HCT116 (cell line): ENCODE measurements at regions not wholly inside any gene's neighbourhood (a gene's known extent, or its start where the extent isn't known, plus 50 kb on each side); places are given as distances from the start of the nearest gene placed in this dataset.

Experiments
- ATAC-seq: fragments of 200-7000 bp; cut with Tn5 transposase; 2 replicates; pipeline ENCODE4 v1.9.1; 2020; ENCODE audit warnings: mild to moderate bottlenecking, moderate library complexity
- BruUV-seq: library from RNA; stranded (reverse); fragments of 400-500 nt; replicated peaks from 2 replicates; lab custom pipeline; 2021; lab: Mats Ljungman, UMichigan
- CTCF ChIA-PET: fragments of 300-600 bp; sonication (Branson Sonifier 250); formaldehyde crosslinking; loops from one replicate; lab custom pipeline; 2021; ENCODE audit warnings: antibody characterized with exemption; lab: Charles Lee
- POLR2A ChIA-PET: fragments of 300-600, 350-600 bp; sonication (Branson Sonifier 250); formaldehyde crosslinking; loops from one replicate; lab custom pipeline; 2021; ENCODE audit warnings: antibody characterized with exemption; lab: Charles Lee
- RAD21 ChIA-PET, 2 experiments: fragments of 300-600 bp; sonication (Branson Sonifier 250); formaldehyde crosslinking; loops; one replicate each; lab custom pipeline; 2023; ENCODE audit warnings: low total read pairs in 2 of 2; ENCODE audit not compliant: uncharacterized antibody in 2 of 2, unreplicated experiment in 2 of 2, low non-redundant PET in 1 of 2; lab: Charles Lee
- DNase-seq: peaks from one replicate; pipeline ENCODE4 v3.0.0-alpha.2; 2010; ENCODE audit warnings: low read depth, low spot score
- H2AFZ ChIP-seq: fragments of 200-600 bp; shearing (Covaris generic), sonication (generic); 2 replicates; pipeline ENCODE4 v1.6.1; 2017; ENCODE audit warnings: low read depth, mixed run types, mixed read lengths, antibody characterized with exemption, low read length; ENCODE audit not compliant: poor library complexity, severe bottlenecking
- H3K27ac ChIP-seq: 2 replicates; pipeline ENCODE4 v1.5.1; 2012; ENCODE audit warnings: low read depth, low read length
- H3K27me3 ChIP-seq: fragments of 200-600 bp; sonication (generic); 2 replicates; pipeline ENCODE4 v1.6.1; 2016; ENCODE audit warnings: mixed run types, low read length, mixed read lengths; ENCODE audit not compliant: insufficient read depth
- H3K36me3 ChIP-seq, 2 experiments: fragments of 200-500 bp in 1 of 2; fragments of 200-600 bp in 1 of 2; sonication (Bioruptor generic) in 1 of 2; sonication (generic) in 1 of 2; 2 replicates each; pipeline versions ENCODE4 v1.5.1 to v1.6.1; 2014 to 2016; ENCODE audit warnings: low read length in 2 of 2, inconsistent platforms in 1 of 2, mixed read lengths in 1 of 2, mixed run types in 1 of 2; ENCODE audit not compliant: insufficient read depth in 2 of 2, control insufficient read depth in 1 of 2
- H3K4me1 ChIP-seq, 2 experiments: fragments of 200-600 bp in 1 of 2; sonication (generic) in 1 of 2; 2 replicates each; pipeline versions ENCODE4 v1.5.1 to v1.6.1; 2012 to 2017; ENCODE audit warnings: low read length in 2 of 2, inconsistent platforms in 1 of 2, mild to moderate bottlenecking in 1 of 2, mixed read lengths in 1 of 2, mixed run types in 1 of 2, moderate library complexity in 1 of 2; ENCODE audit not compliant: insufficient read depth in 2 of 2, control insufficient read depth in 1 of 2
- H3K4me2 ChIP-seq: fragments of 200-600 bp; sonication (generic); 2 replicates; pipeline ENCODE4 v1.6.1; 2017; ENCODE audit warnings: mixed run types, low read length, mixed read lengths
- H3K4me3 ChIP-seq, 2 experiments: fragments of 200-600 bp in 1 of 2; sonication (generic) in 1 of 2; replicated peaks in 1 of 2; 2 replicates each; pipeline ENCODE4 v1.5.1; 2011 to 2016; ENCODE audit warnings: low read length in 2 of 2, control low read depth in 1 of 2, low read depth in 1 of 2, mild to moderate bottlenecking in 1 of 2, mixed read lengths in 1 of 2, mixed run types in 1 of 2
- H3K79me2 ChIP-seq: fragments of 200-600 bp; sonication (generic); 2 replicates; pipeline ENCODE4 v1.6.1; 2017; ENCODE audit warnings: mild to moderate bottlenecking, mixed run types, low read length, moderate library complexity, mixed read lengths; ENCODE audit not compliant: insufficient read depth
- H3K9ac ChIP-seq: fragments of 200-600 bp; sonication (generic); 2 replicates; pipeline ENCODE4 v1.6.1; 2016; ENCODE audit warnings: low read length, mixed read lengths
- H3K9me2 ChIP-seq: fragments of 200-600 bp; sonication (generic), shearing (Covaris generic); 2 replicates; pipeline ENCODE4 v1.6.1; 2017; ENCODE audit warnings: mixed run types, mild to moderate bottlenecking, moderate library complexity; ENCODE audit not compliant: insufficient read depth
- H3K9me3 ChIP-seq, 2 experiments: fragments of 200-500 bp in 1 of 2; fragments of 200-600 bp in 1 of 2; sonication (Bioruptor generic) in 1 of 2; sonication (generic) in 1 of 2; 2 replicates each; pipeline ENCODE4 v1.6.1; 2014 to 2017; ENCODE audit warnings: low read length in 2 of 2, mixed read lengths in 2 of 2, inconsistent platforms in 1 of 2, low read depth in 1 of 2, mild to moderate bottlenecking in 1 of 2, mixed run types in 1 of 2, moderate library complexity in 1 of 2; ENCODE audit not compliant: control insufficient read depth in 1 of 2, insufficient read depth in 1 of 2
- H4K20me1 ChIP-seq: fragments of 200-600 bp; sonication (generic), shearing (Covaris generic); 2 replicates; pipeline ENCODE4 v1.6.1; 2017; ENCODE audit warnings: mixed run types, mild to moderate bottlenecking, moderate library complexity; ENCODE audit not compliant: insufficient read depth
- ATF3 ChIP-seq: IDR thresholded peaks from 2 replicates; pipeline ENCODE4 v1.6.1; 2012
- CBX3 ChIP-seq: IDR thresholded peaks from 2 replicates; pipeline ENCODE4 v1.6.1; 2012; ENCODE audit warnings: low read depth
- CEBPB ChIP-seq: IDR thresholded peaks from 2 replicates; pipeline ENCODE4 v1.6.1; 2012; ENCODE audit warnings: low read depth
- ELF1 ChIP-seq: IDR thresholded peaks from 2 replicates; pipeline ENCODE4 v1.6.1; 2012; ENCODE audit warnings: low read depth, borderline replicate concordance
- EZH2 ChIP-seq: fragments of 200-600 bp; sonication (generic); IDR thresholded peaks from 2 replicates; pipeline ENCODE4 v1.6.1; 2017; ENCODE audit warnings: antibody characterized with exemption, mixed run types
- EZH2phosphoT487 ChIP-seq: fragments of 200-600 bp; IDR thresholded peaks from 2 replicates; pipeline ENCODE4 v1.6.1; 2018; ENCODE audit warnings: antibody characterized with exemption, borderline replicate concordance
- FOSL1 ChIP-seq: IDR thresholded peaks from 2 replicates; pipeline ENCODE4 v1.6.1; 2012; ENCODE audit warnings: low read depth
- JUND ChIP-seq: IDR thresholded peaks from 2 replicates; pipeline ENCODE4 v1.6.1; 2012
- MAX ChIP-seq: IDR thresholded peaks from 2 replicates; pipeline ENCODE4 v1.6.1; 2012
- POLR2A ChIP-seq: IDR thresholded peaks from 2 replicates; pipeline ENCODE4 v1.7.0; 2011; ENCODE audit warnings: borderline replicate concordance; ENCODE audit not compliant: insufficient read depth, insufficient read length; ENCODE audit errors: extremely low read depth
- RAD21 ChIP-seq: IDR thresholded peaks from 2 replicates; pipeline ENCODE4 v1.6.1; 2012; ENCODE audit warnings: low read depth, mild to moderate bottlenecking
- YY1 ChIP-seq: IDR thresholded peaks from 2 replicates; pipeline ENCODE4 v1.6.1; 2011; ENCODE audit warnings: low read length, low read depth, moderate library complexity, mild to moderate bottlenecking; ENCODE audit not compliant: insufficient replicate concordance; ENCODE audit errors: extremely low read depth
- ZFX ChIP-seq: fragments of 450-650 bp; IDR thresholded peaks from 2 replicates; pipeline ENCODE4 v1.6.1; 2017
- intact Hi-C: fragments of 100-400 bp; cut with micrococcal nuclease; formaldehyde crosslinking; loops from 2 replicates; pipeline ENCODE4 v1.10.0; 2022
- TF ChIP-seq, protein P1 (sequence below), 3 experiments: fragments of 200-600 bp in 1 of 3; sonication (generic) in 1 of 3; IDR thresholded peaks in 2 of 3; conservative IDR thresholded peaks in 1 of 3; 2 replicates each; pipeline ENCODE4 v1.5.1; 2012 to 2017; ENCODE audit warnings: low read depth in 2 of 3, low read length in 2 of 3, antibody characterized with exemption in 1 of 3, borderline replicate concordance in 1 of 3, control low read depth in 1 of 3, mild to moderate bottlenecking in 1 of 3, mixed read lengths in 1 of 3, mixed run types in 1 of 3, moderate library complexity in 1 of 3; ENCODE audit not compliant: insufficient read depth in 1 of 3
- TF ChIP-seq, protein P2 (sequence below): IDR thresholded peaks from 2 replicates; pipeline ENCODE4 v1.6.1; 2011; ENCODE audit warnings: mild to moderate bottlenecking, low read length, moderate library complexity; ENCODE audit not compliant: insufficient replicate concordance; ENCODE audit errors: extremely low read depth

GRCh38 chr18:57275111-57275510, 77.2 kb upstream of the ST8SIA3 start:
- H3K79me2 ChIP-seq: no peaks in the 10 kb centered on the region
- H3K4me1 ChIP-seq: no peaks in the 10 kb centered on the region
- TF ChIP-seq EZH2: no peak
- TF ChIP-seq RAD21: no peak
- TF ChIP-seq POLR2A: no peak
- TF ChIP-seq ATF3: no peak
- no peak for TF ChIP-seq YY1
- TF ChIP-seq, protein P1, sequence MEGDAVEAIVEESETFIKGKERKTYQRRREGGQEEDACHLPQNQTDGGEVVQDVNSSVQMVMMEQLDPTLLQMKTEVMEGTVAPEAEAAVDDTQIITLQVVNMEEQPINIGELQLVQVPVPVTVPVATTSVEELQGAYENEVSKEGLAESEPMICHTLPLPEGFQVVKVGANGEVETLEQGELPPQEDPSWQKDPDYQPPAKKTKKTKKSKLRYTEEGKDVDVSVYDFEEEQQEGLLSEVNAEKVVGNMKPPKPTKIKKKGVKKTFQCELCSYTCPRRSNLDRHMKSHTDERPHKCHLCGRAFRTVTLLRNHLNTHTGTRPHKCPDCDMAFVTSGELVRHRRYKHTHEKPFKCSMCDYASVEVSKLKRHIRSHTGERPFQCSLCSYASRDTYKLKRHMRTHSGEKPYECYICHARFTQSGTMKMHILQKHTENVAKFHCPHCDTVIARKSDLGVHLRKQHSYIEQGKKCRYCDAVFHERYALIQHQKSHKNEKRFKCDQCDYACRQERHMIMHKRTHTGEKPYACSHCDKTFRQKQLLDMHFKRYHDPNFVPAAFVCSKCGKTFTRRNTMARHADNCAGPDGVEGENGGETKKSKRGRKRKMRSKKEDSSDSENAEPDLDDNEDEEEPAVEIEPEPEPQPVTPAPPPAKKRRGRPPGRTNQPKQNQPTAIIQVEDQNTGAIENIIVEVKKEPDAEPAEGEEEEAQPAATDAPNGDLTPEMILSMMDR (IDR thresholded peaks at IDR 0.05 in 2 of 3, conservative IDR thresholded peaks at IDR 0.05 in 1 of 3; ENCODE audit: borderline replicate concordance in 1 of 3, insufficient read depth in 1 of 3, low read depth in 2 of 3, low read length in 2 of 3): no peak
- TF ChIP-seq, protein P2, sequence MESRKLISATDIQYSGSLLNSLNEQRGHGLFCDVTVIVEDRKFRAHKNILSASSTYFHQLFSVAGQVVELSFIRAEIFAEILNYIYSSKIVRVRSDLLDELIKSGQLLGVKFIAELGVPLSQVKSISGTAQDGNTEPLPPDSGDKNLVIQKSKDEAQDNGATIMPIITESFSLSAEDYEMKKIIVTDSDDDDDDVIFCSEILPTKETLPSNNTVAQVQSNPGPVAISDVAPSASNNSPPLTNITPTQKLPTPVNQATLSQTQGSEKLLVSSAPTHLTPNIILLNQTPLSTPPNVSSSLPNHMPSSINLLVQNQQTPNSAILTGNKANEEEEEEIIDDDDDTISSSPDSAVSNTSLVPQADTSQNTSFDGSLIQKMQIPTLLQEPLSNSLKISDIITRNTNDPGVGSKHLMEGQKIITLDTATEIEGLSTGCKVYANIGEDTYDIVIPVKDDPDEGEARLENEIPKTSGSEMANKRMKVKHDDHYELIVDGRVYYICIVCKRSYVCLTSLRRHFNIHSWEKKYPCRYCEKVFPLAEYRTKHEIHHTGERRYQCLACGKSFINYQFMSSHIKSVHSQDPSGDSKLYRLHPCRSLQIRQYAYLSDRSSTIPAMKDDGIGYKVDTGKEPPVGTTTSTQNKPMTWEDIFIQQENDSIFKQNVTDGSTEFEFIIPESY: no peak
- TF ChIP-seq CBX3: no peak
- no peak for TF ChIP-seq ZFX
- no peak for TF ChIP-seq CEBPB
- no peak for TF ChIP-seq FOSL1
- TF ChIP-seq MAX: no peak
- TF ChIP-seq ELF1: no peak
- TF ChIP-seq EZH2phosphoT487: no peak
- TF ChIP-seq JUND: no peak
- H3K4me2 ChIP-seq: no peak overlapping the region
- H3K9ac ChIP-seq: no peak overlapping the region
- ChIA-PET CTCF (no interaction called here), RAD21 (no interaction called here), POLR2A (no interaction called here)
- no TSS peak for BruUV-seq
- H3K27me3 ChIP-seq: peaks cover 58% of the 10 kb centered on the region
- no peak overlapping the region for H3K4me3 ChIP-seq
- no peaks in the 10 kb centered on the region for H4K20me1 ChIP-seq
- H3K9me3 ChIP-seq: no peaks in the 10 kb centered on the region
- H2AFZ ChIP-seq: no peak overlapping the region
- ATAC-seq (no peak), DNase-seq (no peak)
- intact Hi-C loops: no loop called here
- H3K9me2 ChIP-seq: no peaks in the 10 kb centered on the region
- H3K36me3 ChIP-seq: no peaks in the 10 kb centered on the region
- no peak overlapping the region for H3K27ac ChIP-seq
